ENCODE measurements at regions not wholly inside any gene's neighbourhood (a gene's known extent, or its start where the extent isn't known, plus 50 kb on each side); places are given as distances from the start of the nearest gene placed in this dataset.

DNA sequence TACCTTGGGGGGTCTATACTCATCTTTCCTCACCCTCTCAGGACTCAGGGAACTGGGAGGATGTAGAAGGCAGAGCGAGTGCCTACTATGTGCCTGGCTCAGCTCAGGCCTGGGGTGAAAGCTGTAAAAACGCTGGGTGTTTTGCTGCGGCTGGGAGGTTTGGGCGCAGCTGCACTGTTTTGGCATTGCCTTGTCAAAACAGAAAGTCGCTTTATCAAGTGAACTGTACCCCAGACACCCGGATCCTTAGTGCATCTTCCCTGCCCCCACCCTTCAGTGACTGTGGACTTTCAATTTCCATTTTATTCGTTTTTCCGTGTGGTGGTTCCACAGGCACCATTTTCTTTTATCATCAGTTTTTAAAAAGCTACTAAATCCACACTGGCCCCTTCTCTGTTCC lies 86.7 kb upstream of the ZNF716 start:
- H3K4me1 ChIP-seq, result no peaks in the 10 kb centered on the region

DNA sequence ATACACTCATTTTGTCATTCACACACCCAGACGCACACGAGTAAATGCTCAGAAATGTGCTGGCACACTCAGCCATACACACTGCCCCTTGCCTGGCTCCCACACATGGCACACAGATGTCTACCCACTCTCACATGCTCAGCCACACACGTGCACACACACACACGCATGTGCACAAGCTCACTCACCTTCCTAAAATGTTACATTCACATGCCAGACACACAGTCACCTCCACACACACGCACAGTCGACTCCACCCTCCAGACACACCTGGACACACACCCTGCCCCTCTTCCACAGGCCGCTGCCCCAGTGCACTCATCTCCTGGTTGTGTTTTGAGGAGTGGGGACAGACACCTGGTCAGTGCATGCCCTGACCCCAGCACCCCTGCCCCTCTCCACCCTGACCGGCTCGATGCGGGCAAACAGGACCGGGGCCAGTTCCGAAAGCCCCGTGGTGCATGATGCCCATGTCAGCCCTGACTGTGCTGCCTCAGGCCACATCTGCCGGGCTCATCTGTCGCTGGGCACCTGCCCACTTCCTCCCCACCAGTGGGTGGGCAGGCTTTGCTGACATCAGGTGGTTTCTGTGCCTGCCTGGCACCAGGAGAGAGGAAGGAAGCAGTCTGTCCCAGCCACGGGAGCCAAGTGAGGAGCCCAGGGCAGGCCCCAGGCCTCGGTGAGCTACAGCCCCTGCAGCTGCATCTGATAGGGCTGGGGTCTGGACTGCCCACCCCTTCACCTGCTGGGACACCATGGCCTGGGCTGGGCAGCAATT lies 84.9 kb upstream of the ZNF716 start:
- TF ChIP-seq EP300 (IDR thresholded peaks at IDR 0.05), result no peak
- TF ChIP-seq POLR2AphosphoS5 (IDR thresholded peaks at IDR 0.05), result no peak
- TF ChIP-seq POLR2A (IDR thresholded peaks at IDR 0.05), result no peak
- TF ChIP-seq, protein P1, sequence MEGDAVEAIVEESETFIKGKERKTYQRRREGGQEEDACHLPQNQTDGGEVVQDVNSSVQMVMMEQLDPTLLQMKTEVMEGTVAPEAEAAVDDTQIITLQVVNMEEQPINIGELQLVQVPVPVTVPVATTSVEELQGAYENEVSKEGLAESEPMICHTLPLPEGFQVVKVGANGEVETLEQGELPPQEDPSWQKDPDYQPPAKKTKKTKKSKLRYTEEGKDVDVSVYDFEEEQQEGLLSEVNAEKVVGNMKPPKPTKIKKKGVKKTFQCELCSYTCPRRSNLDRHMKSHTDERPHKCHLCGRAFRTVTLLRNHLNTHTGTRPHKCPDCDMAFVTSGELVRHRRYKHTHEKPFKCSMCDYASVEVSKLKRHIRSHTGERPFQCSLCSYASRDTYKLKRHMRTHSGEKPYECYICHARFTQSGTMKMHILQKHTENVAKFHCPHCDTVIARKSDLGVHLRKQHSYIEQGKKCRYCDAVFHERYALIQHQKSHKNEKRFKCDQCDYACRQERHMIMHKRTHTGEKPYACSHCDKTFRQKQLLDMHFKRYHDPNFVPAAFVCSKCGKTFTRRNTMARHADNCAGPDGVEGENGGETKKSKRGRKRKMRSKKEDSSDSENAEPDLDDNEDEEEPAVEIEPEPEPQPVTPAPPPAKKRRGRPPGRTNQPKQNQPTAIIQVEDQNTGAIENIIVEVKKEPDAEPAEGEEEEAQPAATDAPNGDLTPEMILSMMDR (IDR thresholded peaks at IDR 0.05), result no peak
- Histone ChIP-seq H3K36me3 (no peaks in the 10 kb centered on the region), H3K4me1 (no peaks in the 10 kb centered on the region), H3K27me3 (no peaks in the 10 kb centered on the region), H3K4me3 (no peak overlapping the region), H3K9me3 (peaks cover 0 to 9% (median 0%) of the 10 kb centered on the region in 3 donors), H3K27ac (no peak overlapping the region)
- WGBS, 2 donors (ENCODE audit: low coverage in 1 of 2), result 53 to 67% methylated on average over 3 to 4 of the region's 17 CpGs
- no peak for ATAC-seq

More for the DNA sequence above, 86.7 kb upstream of the ZNF716 start:
- Histone ChIP-seq H3K9me3 (peaks cover 0 to 18% (median 0%) of the 10 kb centered on the region in 3 donors), H3K4me3 (no peak overlapping the region), H3K36me3 (no peaks in the 10 kb centered on the region), H3K27me3 (no peaks in the 10 kb centered on the region), H3K27ac (no peak overlapping the region)
- ATAC-seq, result no peak
- TF ChIP-seq EP300 (IDR thresholded peaks at IDR 0.05) (no peak), POLR2AphosphoS5 (IDR thresholded peaks at IDR 0.05) (no peak), POLR2A (IDR thresholded peaks at IDR 0.05) (no peak)
- TF ChIP-seq, protein P1 (IDR thresholded peaks at IDR 0.05), result no peak
- 33 to 74% methylated on average over 1 to 8 of the region's 8 CpGs for WGBS, 2 donors (ENCODE audit: low coverage in 1 of 2)

DNA sequence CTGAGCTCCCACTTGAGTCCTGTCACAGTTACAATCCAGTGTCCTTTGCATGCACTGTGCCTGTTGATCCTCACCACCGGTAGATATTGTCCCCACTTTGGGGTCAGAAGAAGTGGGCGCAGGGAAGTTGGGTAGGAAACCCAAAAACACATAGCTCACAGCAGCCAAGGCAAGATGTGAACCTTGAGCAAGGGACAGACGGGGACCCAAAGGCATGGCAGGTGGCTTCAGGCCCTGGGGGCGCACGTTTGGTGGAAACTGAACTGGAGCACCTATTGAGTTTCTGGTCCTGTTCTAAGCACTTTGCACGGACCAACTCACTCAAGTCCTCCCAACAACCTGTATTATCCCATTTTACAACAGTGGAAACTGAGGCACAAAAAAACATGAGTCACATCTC lies 82.8 kb upstream of the ZNF716 start:
- no peaks in the 10 kb centered on the region for H3K27me3 ChIP-seq
- H3K4me3 ChIP-seq, result no peak overlapping the region
- no peak overlapping the region for H3K27ac ChIP-seq
- WGBS, 2 donors (ENCODE audit: low coverage in 1 of 2), result 74% methylated on average over 4 of the region's 6 CpGs; no CpG with 5 or more reads in 1 of the 2 donors
- TF ChIP-seq, protein P1 (IDR thresholded peaks at IDR 0.05), result no peak
- TF ChIP-seq EP300 (IDR thresholded peaks at IDR 0.05) (no peak), POLR2A (IDR thresholded peaks at IDR 0.05) (no peak), POLR2AphosphoS5 (IDR thresholded peaks at IDR 0.05) (no peak)
- H3K36me3 ChIP-seq, result no peaks in the 10 kb centered on the region
- H3K9me3 ChIP-seq, result peaks cover 0 to 8% (median 0%) of the 10 kb centered on the region in 3 donors
- ATAC-seq, result peak; percentile 19
- H3K4me1 ChIP-seq, result no peaks in the 10 kb centered on the region

DNA sequence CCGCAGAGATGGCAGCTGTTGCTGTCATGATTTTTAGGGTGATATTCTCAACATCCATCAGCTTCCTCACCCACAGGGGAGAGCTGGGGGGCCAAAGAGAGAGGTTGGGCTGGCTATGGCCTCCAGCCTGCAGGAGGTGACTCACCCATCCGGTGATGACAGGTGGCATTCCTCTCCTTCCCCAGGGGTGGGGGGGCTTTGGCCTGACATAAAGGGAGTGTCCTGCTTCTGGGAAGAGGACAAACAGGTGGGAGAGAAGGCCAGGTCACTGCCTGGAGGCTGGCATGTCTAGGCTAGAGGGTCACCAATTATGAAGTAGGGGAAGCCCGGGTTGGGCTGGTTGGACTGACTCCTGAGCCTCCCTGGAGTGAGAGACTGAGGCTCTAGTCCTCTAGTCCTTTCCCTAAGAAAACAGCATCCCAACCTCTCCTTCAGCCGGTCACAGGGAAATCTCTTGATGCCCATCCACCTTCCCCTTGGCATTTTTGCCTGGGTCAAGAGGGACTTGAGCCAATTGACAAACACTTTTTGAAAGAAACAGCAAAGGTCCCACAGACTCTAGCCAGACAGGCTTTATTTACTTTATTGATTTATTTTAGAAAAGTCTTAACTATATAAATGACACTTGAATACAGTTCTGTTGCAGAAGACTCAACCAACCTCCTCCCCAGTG lies 79.8 kb upstream of the ZNF716 start:
- Histone ChIP-seq H3K36me3 (no peaks in the 10 kb centered on the region), H3K9me3 (peaks cover 0 to 27% (median 0%) of the 10 kb centered on the region in 3 donors)
- 72 to 80% methylated on average over 2 to 3 of the region's 4 CpGs for WGBS, 2 donors (ENCODE audit: low coverage in 1 of 2)

More for the DNA sequence above, 79.8 kb upstream of the ZNF716 start:
- Histone ChIP-seq H3K4me1 (no peaks in the 10 kb centered on the region), H3K27me3 (peaks cover 11% of the 10 kb centered on the region), H3K27ac (no peak overlapping the region), H3K4me3 (no peak overlapping the region)
- TF ChIP-seq POLR2AphosphoS5 (IDR thresholded peaks at IDR 0.05) (no peak), EP300 (IDR thresholded peaks at IDR 0.05) (no peak), POLR2A (IDR thresholded peaks at IDR 0.05) (no peak)
- TF ChIP-seq, protein P1 (IDR thresholded peaks at IDR 0.05), result no peak
- ATAC-seq, result no peak
